Epidermal melanocyte (primary cell): ENCODE measurements at regions not wholly inside any gene's neighbourhood (a gene's known extent, or its start where the extent isn't known, plus 50 kb on each side); places are given as distances from the start of the nearest gene placed in this dataset.
"Not testable (repeated sequence)": the region's sequence is repeated elsewhere in the genome, so short reads cannot be mapped to it uniquely, and the experiment has no call there.

Experiments
- DNase-seq: peaks from one replicate; pipeline ENCODE4 v3.0.0; 2011; ENCODE audit warnings: low spot score; ENCODE audit not compliant: insufficient read length

GRCh38 chr14:30069536-30069935 lies 141.9 kb upstream of the PRKD1 start:
- no peak for DNase-seq

GRCh38 chr14:30072454-30072853 lies 144.8 kb upstream of the PRKD1 start:
- DNase-seq, result not testable (repeated sequence)

- DNase-seq, result no peak
Measured at GRCh38 chr14:30077946-30078345, 150.3 kb upstream of the PRKD1 start.

- no peak for DNase-seq
Measured at GRCh38 chr14:30078811-30079402, 151.3 kb upstream of the PRKD1 start.

- DNase-seq, result no peak
Measured at GRCh38 chr14:30082486-30082885, 154.8 kb upstream of the PRKD1 start.

- DNase-seq, result no peak
Measured at GRCh38 chr14:30084811-30085210, 157.2 kb upstream of the PRKD1 start.

GRCh38 chr14:30085943-30086342 lies 158.3 kb upstream of the PRKD1 start:
- no peak for DNase-seq

- no peak for DNase-seq
Measured at GRCh38 chr14:30088620-30089019, 161.0 kb upstream of the PRKD1 start.

GRCh38 chr14:30108975-30109700 lies 181.5 kb upstream of the PRKD1 start:
- DNase-seq, result no peak

- DNase-seq, result no peak
Measured at GRCh38 chr14:30114051-30114450, 186.4 kb upstream of the PRKD1 start.

- no peak for DNase-seq
Measured at GRCh38 chr14:30115756-30116155, 188.1 kb upstream of the PRKD1 start.

GRCh38 chr14:30118992-30119640 lies 191.5 kb upstream of the PRKD1 start:
- no peak for DNase-seq

GRCh38 chr14:30125322-30125979 lies 197.8 kb upstream of the PRKD1 start:
- DNase-seq, result no peak

- DNase-seq, result no peak
Measured at GRCh38 chr14:30129807-30130206, 202.2 kb upstream of the PRKD1 start.

GRCh38 chr14:30131581-30132097 lies 204.0 kb upstream of the PRKD1 start:
- DNase-seq, result no peak

- DNase-seq, result no peak
Measured at GRCh38 chr14:30132196-30132595, 204.5 kb upstream of the PRKD1 start.

GRCh38 chr14:30134936-30135335 lies 207.3 kb upstream of the PRKD1 start:
- no peak for DNase-seq

- no peak for DNase-seq
Measured at GRCh38 chr14:30138567-30138966, 210.9 kb upstream of the PRKD1 start.

- DNase-seq, result no peak
Measured at GRCh38 chr14:30142216-30142615, 214.6 kb upstream of the PRKD1 start.

GRCh38 chr14:30143627-30144026 lies 216.0 kb upstream of the PRKD1 start:
- DNase-seq, result no peak

GRCh38 chr14:30153717-30154116 lies 226.1 kb upstream of the PRKD1 start:
- DNase-seq, result no peak

GRCh38 chr14:30156571-30156970 lies 228.9 kb upstream of the PRKD1 start:
- DNase-seq, result no peak
